Keratinocyte (primary cell): ENCODE measurements at regions not wholly inside any gene's neighbourhood (a gene's known extent, or its start where the extent isn't known, plus 50 kb on each side); places are given as distances from the start of the nearest gene placed in this dataset.

Experiments
- DNase-seq: peaks from one replicate; pipeline ENCODE4 v3.0.0-alpha.2; 2011; ENCODE audit warnings: low read depth, missing footprints, low spot score
- FAIRE-seq: peaks from 2 replicates; lab custom pipeline; 2011; peaks lifted over from hg19 to GRCh38; lab: Jason Lieb, UNC
- H2AFZ ChIP-seq: 2 replicates; pipeline ENCODE4 v1.6.0; 2012; ENCODE audit warnings: low read length, control low read depth, inconsistent platforms; ENCODE audit not compliant: control insufficient read depth
- H3K27ac ChIP-seq: 2 replicates; pipeline ENCODE4 v1.5.1; 2011; ENCODE audit warnings: low read length; ENCODE audit not compliant: control insufficient read depth, insufficient read depth
- H3K27me3 ChIP-seq: 3 replicates; pipeline ENCODE4 v1.6.0; 2011; ENCODE audit warnings: low read length; ENCODE audit not compliant: control insufficient read depth, insufficient read depth; ENCODE audit errors: extremely low read depth
- H3K36me3 ChIP-seq, 2 experiments: 2 replicates in 1 of 2; 3 replicates in 1 of 2; pipeline ENCODE4 v1.5.1; 2011; ENCODE audit warnings: low read length in 2 of 2, mild to moderate bottlenecking in 1 of 2; ENCODE audit not compliant: control insufficient read depth in 2 of 2, insufficient read depth in 2 of 2; ENCODE audit errors: extremely low read depth in 1 of 2
- H3K4me1 ChIP-seq: 3 replicates; pipeline ENCODE4 v1.5.1; 2011; ENCODE audit warnings: low read length; ENCODE audit not compliant: control insufficient read depth, insufficient read depth; ENCODE audit errors: extremely low read depth
- H3K4me2 ChIP-seq: 3 replicates; pipeline ENCODE4 v1.6.0; 2011; ENCODE audit warnings: low read depth, low read length; ENCODE audit not compliant: control insufficient read depth, insufficient read depth; ENCODE audit errors: extremely low read depth
- H3K4me3 ChIP-seq, 3 experiments: fragments of 200-600 bp in 1 of 3; sonication (generic) in 1 of 3; 2 replicates in 2 of 3; 3 replicates in 1 of 3; pipeline ENCODE4 v1.5.1; 2011 to 2016; ENCODE audit warnings: low read length in 3 of 3, mild to moderate bottlenecking in 3 of 3, control low read depth in 2 of 3, inconsistent platforms in 1 of 3, low read depth in 1 of 3, mixed read lengths in 1 of 3, mixed run types in 1 of 3, moderate library complexity in 1 of 3; ENCODE audit not compliant: control insufficient read depth in 2 of 3, insufficient read depth in 2 of 3; ENCODE audit errors: extremely low read depth in 1 of 3
- H3K79me2 ChIP-seq: 2 replicates; pipeline ENCODE4 v1.6.0; 2012; ENCODE audit warnings: low read length; ENCODE audit not compliant: control insufficient read depth, insufficient read depth
- H3K9ac ChIP-seq: 3 replicates; pipeline ENCODE4 v1.6.0; 2011; ENCODE audit warnings: low read length; ENCODE audit not compliant: control insufficient read depth, insufficient read depth; ENCODE audit errors: extremely low read depth
- H3K9me1 ChIP-seq: 3 replicates; pipeline ENCODE4 v1.6.0; 2011; ENCODE audit warnings: low read length; ENCODE audit not compliant: control insufficient read depth, insufficient read depth; ENCODE audit errors: extremely low read depth
- H3K9me3 ChIP-seq: 2 replicates; pipeline ENCODE4 v1.5.1; 2012; ENCODE audit warnings: low read depth, low read length; ENCODE audit not compliant: control insufficient read depth
- H4K20me1 ChIP-seq: 3 replicates; pipeline ENCODE4 v1.6.0; 2011; ENCODE audit warnings: low read length; ENCODE audit not compliant: control insufficient read depth, insufficient read depth; ENCODE audit errors: extremely low read depth
- EZH2 ChIP-seq: IDR thresholded peaks from one replicate; pipeline ENCODE4 v1.6.1; 2012; ENCODE audit warnings: inconsistent platforms, mild to moderate bottlenecking, low read length, moderate library complexity
- dilution Hi-C: fragments of 300-500 bp; cut with MboI; formaldehyde crosslinking; loops from one replicate; pipeline ENCODE4 v1.7.0; 2020; ENCODE audit warnings: low sequenced_read_pairs; ENCODE audit not compliant: extremely low pct_ligation_motif_present
- TF ChIP-seq, protein P1 (sequence below), 3 experiments: IDR thresholded peaks in 1 of 3; conservative IDR thresholded peaks in 1 of 3; optimal IDR thresholded peaks in 1 of 3; 2 replicates in 2 of 3; 3 replicates in 1 of 3; pipeline versions ENCODE3 to v1.5.1; 2011; ENCODE audit warnings: low read length in 3 of 3, mild to moderate bottlenecking in 3 of 3, moderate library complexity in 2 of 3, control low read depth in 1 of 3, inconsistent platforms in 1 of 3; ENCODE audit not compliant: insufficient read depth in 2 of 3; ENCODE audit errors: extremely low read depth in 1 of 3

DNA sequence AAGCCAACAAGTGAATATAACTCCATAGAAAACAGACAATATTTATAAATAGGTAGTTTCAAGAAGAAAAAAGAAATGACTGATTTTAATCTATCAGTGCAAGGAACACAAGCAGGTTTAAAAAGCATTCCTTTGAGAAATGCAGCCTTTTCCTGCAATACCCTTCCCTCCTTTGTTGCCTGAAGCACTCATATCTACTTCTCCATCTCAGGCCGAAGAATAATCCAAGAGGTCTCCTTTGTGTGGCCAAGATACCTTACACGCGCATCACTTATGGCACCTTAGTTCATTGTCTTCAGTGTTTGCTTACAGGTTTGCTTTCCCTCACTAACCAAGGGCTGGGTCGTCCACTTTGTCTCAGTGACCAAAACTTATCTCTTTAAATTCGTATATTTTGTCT lies 93.0 kb downstream of the MAIP1 start:
- no peaks in the 10 kb centered on the region for H4K20me1 ChIP-seq
- no peak overlapping the region for H3K4me3 ChIP-seq
- no peak overlapping the region for H3K4me2 ChIP-seq
- no peak for DNase-seq
- dilution Hi-C loops = no loop called here
- no peaks in the 10 kb centered on the region for H3K4me1 ChIP-seq
- H3K36me3 ChIP-seq = no peaks in the 10 kb centered on the region
- H3K79me2 ChIP-seq = no peaks in the 10 kb centered on the region
- H3K9me1 ChIP-seq = no peaks in the 10 kb centered on the region
- H3K27ac ChIP-seq = no peak overlapping the region
- H3K27me3 ChIP-seq = no peaks in the 10 kb centered on the region
- no peak for FAIRE-seq
- no peaks in the 10 kb centered on the region for H3K9me3 ChIP-seq
- TF ChIP-seq EZH2 = no peak
- TF ChIP-seq, protein P1, sequence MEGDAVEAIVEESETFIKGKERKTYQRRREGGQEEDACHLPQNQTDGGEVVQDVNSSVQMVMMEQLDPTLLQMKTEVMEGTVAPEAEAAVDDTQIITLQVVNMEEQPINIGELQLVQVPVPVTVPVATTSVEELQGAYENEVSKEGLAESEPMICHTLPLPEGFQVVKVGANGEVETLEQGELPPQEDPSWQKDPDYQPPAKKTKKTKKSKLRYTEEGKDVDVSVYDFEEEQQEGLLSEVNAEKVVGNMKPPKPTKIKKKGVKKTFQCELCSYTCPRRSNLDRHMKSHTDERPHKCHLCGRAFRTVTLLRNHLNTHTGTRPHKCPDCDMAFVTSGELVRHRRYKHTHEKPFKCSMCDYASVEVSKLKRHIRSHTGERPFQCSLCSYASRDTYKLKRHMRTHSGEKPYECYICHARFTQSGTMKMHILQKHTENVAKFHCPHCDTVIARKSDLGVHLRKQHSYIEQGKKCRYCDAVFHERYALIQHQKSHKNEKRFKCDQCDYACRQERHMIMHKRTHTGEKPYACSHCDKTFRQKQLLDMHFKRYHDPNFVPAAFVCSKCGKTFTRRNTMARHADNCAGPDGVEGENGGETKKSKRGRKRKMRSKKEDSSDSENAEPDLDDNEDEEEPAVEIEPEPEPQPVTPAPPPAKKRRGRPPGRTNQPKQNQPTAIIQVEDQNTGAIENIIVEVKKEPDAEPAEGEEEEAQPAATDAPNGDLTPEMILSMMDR (optimal IDR thresholded peaks at IDR 0.05 in 1 of 3, IDR thresholded peaks at IDR 0.05 in 1 of 3, conservative IDR thresholded peaks at IDR 0.05 in 1 of 3; ENCODE audit: extremely low read depth in 1 of 3, insufficient read depth in 2 of 3, low read length in 3 of 3) = no peak
- H3K9ac ChIP-seq = no peak overlapping the region
- H2AFZ ChIP-seq = no peak overlapping the region

DNA sequence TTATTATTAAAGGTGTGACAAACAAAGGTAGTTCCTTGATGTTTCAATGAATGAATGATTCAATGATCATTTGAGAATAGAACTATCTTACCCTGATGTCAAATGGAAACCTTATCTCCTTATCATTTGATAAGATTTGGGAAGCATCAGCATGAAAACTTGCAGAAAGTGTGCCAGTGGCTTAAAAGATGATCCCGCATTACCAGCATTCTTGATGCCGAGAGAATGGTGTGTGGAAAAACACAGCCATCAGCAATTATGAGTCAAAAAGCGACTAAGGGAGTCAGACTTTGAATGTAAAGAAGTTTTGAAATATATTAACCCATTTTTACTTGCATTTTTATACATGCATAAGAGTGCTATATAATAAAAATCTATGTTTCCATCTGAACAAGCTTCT lies 93.7 kb downstream of the MAIP1 start:
- Histone ChIP-seq H4K20me1 (no peaks in the 10 kb centered on the region), H3K79me2 (no peaks in the 10 kb centered on the region), H3K9me1 (no peaks in the 10 kb centered on the region), H3K36me3 (no peaks in the 10 kb centered on the region), H3K9ac (no peak overlapping the region), H2AFZ (no peak overlapping the region), H3K9me3 (no peaks in the 10 kb centered on the region), H3K27me3 (no peaks in the 10 kb centered on the region), H3K4me1 (no peaks in the 10 kb centered on the region), H3K4me2 (no peak overlapping the region), H3K4me3 (no peak overlapping the region), H3K27ac (no peak overlapping the region)
- TF ChIP-seq EZH2 = no peak
- TF ChIP-seq, protein P1 (optimal IDR thresholded peaks at IDR 0.05 in 1 of 3, IDR thresholded peaks at IDR 0.05 in 1 of 3, conservative IDR thresholded peaks at IDR 0.05 in 1 of 3; ENCODE audit: extremely low read depth in 1 of 3, insufficient read depth in 2 of 3, low read length in 3 of 3) = no peak
- dilution Hi-C loops = no loop called here
- FAIRE-seq (no peak), DNase-seq (no peak)
